Posterior vena cava (tissue), 2 donors: ENCODE measurements at regions not wholly inside any gene's neighbourhood (a gene's known extent, or its start where the extent isn't known, plus 50 kb on each side); places are given as distances from the start of the nearest gene placed in this dataset.
"Not testable (repeated sequence)": the region's sequence is repeated elsewhere in the genome, so short reads cannot be mapped to it uniquely, and the experiment has no call there.

ENCODE experiments used
- DNase-seq: peaks from one replicate; pipeline ENCODE4 v3.0.0-alpha.2; 2020; ENCODE audit warnings: low spot score
- intact Hi-C, 2 donors: fragments of 100-400 bp; cut with DNase I; formaldehyde crosslinking; loops; one replicate each; pipeline versions ENCODE4 v1.14.1 to v1.14.2; 2022 to 2023
- donor health status: DM: yes; HTN: yes; CAD: no.
- donor health status: DM: yes; HTN: yes; CAD: no.

DNA sequence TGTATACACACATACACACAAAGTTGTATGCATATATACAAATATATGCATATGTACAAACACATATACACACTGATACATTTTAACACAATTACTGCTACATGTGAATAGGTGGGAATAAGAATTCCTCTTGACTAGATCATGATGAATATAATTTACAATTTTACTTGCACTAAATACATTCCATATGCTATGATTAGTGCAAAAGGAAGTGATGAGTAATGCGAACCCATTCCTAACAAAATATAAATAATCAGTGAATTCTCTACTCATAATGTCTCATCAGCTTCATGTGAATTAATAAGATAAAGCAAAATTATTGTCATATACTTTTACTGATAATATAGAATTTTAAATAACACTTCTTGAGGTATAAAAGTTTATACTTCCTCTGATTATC is 1077.3 kb upstream of the PCDH10 start:
- intact Hi-C loops = no loop called here
- DNase-seq = no peak

- intact Hi-C loops = no loop called here
- no peak for DNase-seq
Measured at GRCh38 chr4:132076829-132077228, 1072.3 kb upstream of the PCDH10 start.

DNA sequence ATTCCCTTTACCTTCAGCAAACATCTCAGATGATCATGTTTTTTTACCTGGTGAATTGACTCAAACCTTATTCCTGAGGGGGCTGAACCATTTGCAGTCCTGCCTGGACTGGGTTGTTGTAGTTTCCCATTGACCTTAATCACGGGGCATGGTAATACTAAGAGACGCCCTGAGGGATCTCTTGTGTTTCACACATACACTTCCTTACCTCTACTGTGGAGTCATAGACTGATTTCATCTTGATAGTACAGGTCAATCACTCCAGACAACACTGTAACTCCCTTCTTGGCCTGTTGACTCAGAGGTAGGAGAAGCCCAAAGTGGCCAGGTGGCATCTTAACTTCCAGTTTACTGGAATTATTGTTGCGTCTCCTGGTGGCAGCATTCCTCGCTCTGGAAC is 1064.0 kb upstream of the PCDH10 start:
- intact Hi-C loops = no loop called here
- DNase-seq = no peak

GRCh38 chr4:132094017-132094416 is 1055.1 kb upstream of the PCDH10 start:
- intact Hi-C loops = no loop called here
- DNase-seq = no peak

DNA sequence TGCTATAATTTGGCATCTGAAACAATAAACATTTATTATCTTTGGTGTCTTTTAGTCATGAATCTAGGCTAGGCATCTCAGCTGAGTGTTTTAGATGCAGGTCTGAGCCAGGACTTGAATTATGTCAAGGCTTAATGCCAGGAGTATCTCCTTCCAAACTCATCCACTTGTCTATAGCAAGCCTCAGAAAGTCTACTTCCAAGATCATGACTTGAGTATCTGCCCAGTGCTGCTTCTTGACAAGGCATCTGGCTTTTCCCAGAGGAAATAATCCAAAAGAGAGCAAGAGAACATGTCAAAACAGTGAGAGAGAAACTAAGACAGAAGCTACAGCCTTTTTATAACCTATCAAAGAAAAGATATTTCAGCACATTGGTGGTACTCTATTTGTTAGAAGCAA is 1052.1 kb upstream of the PCDH10 start:
- DNase-seq = no peak
- intact Hi-C loops = no loop called here

DNA sequence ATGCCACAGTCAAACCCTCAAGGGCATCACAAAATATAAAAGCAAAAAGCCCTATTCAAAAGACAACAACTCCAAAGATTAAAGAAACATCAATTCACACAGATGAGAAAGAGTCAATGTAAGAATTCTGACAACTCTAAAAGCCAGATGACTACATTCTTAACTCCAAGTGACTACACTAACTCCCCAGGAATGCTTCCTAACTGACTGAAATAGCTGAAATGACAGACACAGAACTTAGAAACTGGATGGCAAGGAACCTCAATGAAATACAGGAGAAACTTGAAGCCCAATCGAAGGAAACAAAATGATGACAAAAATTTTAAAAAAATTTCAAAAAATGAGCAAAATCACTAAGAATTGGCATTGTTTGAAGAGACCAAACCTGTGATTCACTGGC is 1047.6 kb upstream of the PCDH10 start:
- DNase-seq = no peak
- intact Hi-C loops = no loop called here

GRCh38 chr4:132108784-132109183 is 1040.3 kb upstream of the PCDH10 start:
- intact Hi-C loops = no loop called here
- no peak for DNase-seq

GRCh38 chr4:132114885-132115284 is 1034.2 kb upstream of the PCDH10 start:
- intact Hi-C loops = no loop called here
- DNase-seq = no peak

DNA sequence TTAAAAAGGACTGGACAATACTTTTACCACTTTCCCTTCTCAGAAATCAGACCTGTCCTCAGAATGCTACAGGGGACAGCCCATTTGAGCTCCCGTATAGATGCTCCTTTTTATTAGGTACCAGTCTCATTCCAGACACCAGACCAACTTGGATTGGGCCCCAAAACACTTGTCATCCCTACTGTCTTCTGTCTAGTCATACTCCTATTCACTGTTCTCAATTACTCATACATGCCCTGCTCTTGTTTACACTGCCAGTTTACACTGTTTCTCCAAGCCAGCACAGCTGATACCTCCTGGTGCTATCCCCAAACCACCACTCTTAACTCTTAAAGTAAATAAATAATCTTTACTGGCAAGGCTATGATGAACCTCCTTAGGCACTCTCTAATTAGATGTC is 1026.4 kb upstream of the PCDH10 start:
- intact Hi-C loops, DNase-seq: not testable (repeated sequence)

- intact Hi-C loops = no loop called here
- DNase-seq = no peak
Measured at GRCh38 chr4:132123870-132124623, 1025.0 kb upstream of the PCDH10 start.

DNA sequence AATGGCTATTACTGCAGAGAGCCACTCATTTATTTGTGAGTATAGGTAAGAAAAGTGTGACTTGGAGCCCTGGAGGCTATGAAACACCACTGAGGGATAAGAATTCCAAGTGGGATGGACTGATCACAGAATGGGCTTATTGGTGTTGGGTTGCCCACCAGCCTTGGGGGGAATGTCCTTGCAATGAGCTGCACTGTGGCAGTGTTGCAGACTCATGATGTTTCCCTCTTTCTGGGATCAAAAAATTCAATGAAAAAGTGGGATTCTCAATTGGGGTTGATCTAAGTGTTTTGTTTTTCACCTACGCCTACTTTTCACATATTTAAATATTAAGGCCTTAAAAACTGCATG is 1024.5 kb upstream of the PCDH10 start:
- intact Hi-C loops = no loop called here
- no peak for DNase-seq

DNA sequence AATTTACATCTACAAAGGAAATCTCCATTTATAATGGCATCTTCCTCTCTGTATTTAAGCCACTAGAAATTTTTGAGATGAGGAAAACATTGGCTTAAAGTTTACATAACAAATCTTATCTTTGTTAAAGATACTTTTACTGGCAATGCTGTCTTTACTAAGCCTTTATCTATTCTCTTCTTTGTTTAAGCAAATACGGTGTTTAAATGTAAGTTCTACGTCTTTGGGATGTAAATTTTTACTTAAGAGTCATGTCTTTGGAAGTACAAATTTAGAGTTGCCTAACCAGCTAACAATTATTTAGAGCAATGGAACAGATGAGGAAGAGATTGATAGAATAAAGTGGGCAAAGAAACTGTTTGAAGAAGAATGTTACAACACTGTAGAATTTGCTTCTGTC is 1024.0 kb upstream of the PCDH10 start:
- intact Hi-C loops = no loop called here
- DNase-seq = no peak

DNA sequence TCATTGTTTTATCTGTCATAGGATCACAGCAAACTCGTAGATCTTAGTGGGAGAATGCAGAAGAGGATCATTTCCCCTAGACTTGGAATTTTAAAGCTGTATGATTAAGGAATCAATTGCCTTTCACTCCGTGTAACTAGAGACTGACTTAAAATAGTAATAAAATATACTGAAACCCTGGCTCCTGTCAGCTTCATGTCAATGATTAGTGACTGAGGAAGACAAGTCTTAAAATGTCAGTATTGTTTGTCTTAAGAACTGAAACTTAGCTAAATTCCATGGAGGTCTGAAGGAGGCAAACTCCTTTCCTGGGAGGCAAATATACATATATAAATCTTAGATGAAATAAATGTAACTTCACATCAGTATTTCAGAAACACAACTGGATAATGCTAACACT is 1016.7 kb upstream of the PCDH10 start:
- DNase-seq = no peak
- intact Hi-C loops = no loop called here

- no peak for DNase-seq
- intact Hi-C loops = no loop called here
Measured at GRCh38 chr4:132169660-132170059, 979.4 kb upstream of the PCDH10 start.

DNA sequence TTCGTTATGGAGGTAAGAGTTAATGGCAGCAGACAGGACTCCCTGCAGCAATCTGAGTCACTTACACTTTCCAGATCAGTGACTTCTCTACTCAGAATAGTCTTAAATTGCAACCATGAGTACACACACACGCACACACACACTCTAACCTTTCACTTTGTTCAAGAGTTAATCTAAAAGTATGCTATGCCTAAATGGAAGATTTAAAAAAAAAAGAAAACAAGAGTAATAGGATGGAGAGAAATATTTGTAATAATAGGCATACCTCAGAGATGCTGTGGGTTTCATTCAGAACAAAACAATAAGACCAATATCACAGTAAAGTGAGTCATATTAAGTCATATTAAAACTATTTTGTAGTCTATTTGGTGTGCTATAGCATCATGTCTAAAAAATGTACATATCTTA is 969.1 kb upstream of the PCDH10 start:
- intact Hi-C loops = no loop called here

DNA sequence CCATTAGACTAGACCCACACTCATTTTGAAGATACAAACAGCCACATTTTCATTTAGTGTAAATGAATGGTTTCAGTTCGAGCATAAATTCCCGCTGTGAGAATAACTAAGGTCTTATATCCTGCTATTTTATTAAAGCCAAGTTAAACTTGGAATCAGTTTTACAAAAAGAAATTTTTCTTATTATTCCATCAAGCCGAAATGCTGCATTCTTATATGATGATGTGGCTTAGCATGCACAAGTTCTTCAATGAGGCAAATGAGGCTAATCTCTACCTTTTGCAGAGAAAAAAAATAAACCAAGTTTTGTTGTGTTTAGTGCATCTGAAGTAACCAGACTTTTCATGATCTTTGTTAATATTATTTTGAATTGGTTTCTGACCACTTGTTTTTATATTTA is 953.9 kb upstream of the PCDH10 start:
- intact Hi-C loops = no loop called here
- DNase-seq = no peak

More for the DNA sequence above, 969.1 kb upstream of the PCDH10 start:
- no peak for DNase-seq

- intact Hi-C loops = no loop called here
- no peak for DNase-seq
Measured at GRCh38 chr4:132203618-132204017, 945.5 kb upstream of the PCDH10 start.

DNA sequence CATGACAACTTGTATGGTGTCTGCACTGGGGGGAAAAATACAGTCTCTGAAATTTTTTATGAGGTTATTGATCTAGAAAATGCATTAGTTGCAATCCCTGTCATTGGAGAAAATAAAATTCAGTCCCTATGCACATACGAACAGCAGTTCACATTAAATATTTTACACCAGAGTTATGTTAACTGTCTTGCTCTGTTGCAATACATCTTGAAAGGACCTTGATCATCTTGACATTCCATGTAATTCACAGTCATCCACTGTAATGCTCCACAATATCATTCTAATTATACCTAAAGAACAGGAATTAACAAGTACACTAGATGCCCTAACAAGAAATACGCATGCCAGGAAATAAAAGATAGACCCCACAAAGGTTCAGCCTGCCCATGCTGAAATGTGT is 934.6 kb upstream of the PCDH10 start:
- DNase-seq = no peak
- intact Hi-C loops = no loop called here

DNA sequence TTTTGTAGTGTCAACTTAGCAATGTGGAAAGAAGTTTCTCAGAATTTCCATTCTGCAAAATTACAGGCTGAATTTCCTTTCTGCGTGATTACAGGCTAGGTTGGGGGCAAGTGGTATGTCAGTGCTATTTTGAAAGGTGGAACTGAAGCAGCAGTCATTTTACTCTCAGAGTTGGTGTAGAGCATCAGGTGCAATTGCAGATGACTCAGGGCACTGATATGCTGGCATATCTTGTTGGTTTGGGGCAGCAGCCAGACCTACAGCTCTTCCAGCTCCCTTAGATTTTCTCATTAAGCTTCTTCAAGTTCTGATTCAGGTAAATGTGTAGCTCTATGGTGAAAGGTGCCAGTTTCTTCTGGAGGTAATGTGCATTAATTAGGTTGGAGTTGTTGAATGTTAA is 930.7 kb upstream of the PCDH10 start:
- intact Hi-C loops = no loop called here

GRCh38 chr4:132227151-132227856 is 921.8 kb upstream of the PCDH10 start:
- DNase-seq = no peak
- intact Hi-C loops = no loop called here

More for the DNA sequence above, 930.7 kb upstream of the PCDH10 start:
- no peak for DNase-seq

DNA sequence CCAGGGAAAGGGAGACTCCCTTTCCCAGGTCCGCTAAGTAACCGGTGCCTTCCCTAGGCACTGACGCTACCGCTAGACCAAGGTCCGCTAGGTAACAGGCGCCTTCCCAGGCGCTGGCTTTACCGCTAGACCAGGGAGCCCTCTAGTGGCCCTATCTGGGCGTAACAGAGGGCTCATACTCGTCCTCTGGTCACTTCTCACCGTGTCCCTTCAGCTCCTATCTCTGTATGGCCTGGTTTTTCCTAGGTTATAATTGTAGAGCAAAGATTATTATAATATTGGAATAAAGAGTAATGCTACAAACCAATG is 921.3 kb upstream of the PCDH10 start:
- DNase-seq, intact Hi-C loops: not testable (repeated sequence)
